Stimulated activated naive B cell treated with anti-CD40 and anti-IgM and Interleukin-4, amounts not matched to agents 10 μg/mL and 1 μg/mL and 100 μg/mL, for 72 hours (primary cell): ENCODE measurements at regions not wholly inside any gene's neighbourhood (a gene's known extent, or its start where the extent isn't known, plus 50 kb on each side); places are given as distances from the start of the nearest gene placed in this dataset.
A peak's percentile ranks its signal among the peaks of the same experiment; 100 is the strongest.

Source experiments
- ATAC-seq, 2 donors: fragments of 150-1000 bp; cut with Tn5 transposase; replicated peaks; 2 replicates each; pipeline ENCODE4 v1.10.0; 2021; ENCODE audit warnings: moderate library complexity in 1 of 2
- DNase-seq: peaks from one replicate; pipeline ENCODE4 v3.0.0; 2021
- H3K27ac Mint-ChIP-seq: one replicate; pipeline ENCODE4 v1.8.0; 2022; ENCODE audit warnings: mild to moderate bottlenecking, mixed read lengths
- H3K27me3 Mint-ChIP-seq, 2 donors: one replicate each; pipeline ENCODE4 v1.8.0; 2022; ENCODE audit warnings: mixed read lengths in 2 of 2
- H3K36me3 Mint-ChIP-seq, 2 donors: one replicate each; pipeline ENCODE4 v1.8.0; 2022; ENCODE audit warnings: mixed read lengths in 2 of 2, mild to moderate bottlenecking in 1 of 2
- H3K4me1 Mint-ChIP-seq, 2 donors: one replicate each; pipeline ENCODE4 v1.8.0; 2022; ENCODE audit warnings: mixed read lengths in 2 of 2, mild to moderate bottlenecking in 1 of 2
- H3K4me3 Mint-ChIP-seq, 2 donors: one replicate each; pipeline ENCODE4 v1.8.0; 2022; ENCODE audit warnings: mild to moderate bottlenecking in 2 of 2, mixed read lengths in 2 of 2, moderate library complexity in 1 of 2
- H3K9me3 Mint-ChIP-seq, 2 donors: one replicate each; pipeline ENCODE4 v1.8.0; 2022; ENCODE audit warnings: mixed read lengths in 2 of 2, mild to moderate bottlenecking in 1 of 2

- H3K27me3 Mint-ChIP-seq, result peaks cover 47 to 59% of the 10 kb centered on the region in 2 donors
- peaks cover 14 to 25% of the 10 kb centered on the region in 2 donors for H3K4me1 Mint-ChIP-seq
- no peak overlapping the region for H3K27ac Mint-ChIP-seq
- no peaks in the 10 kb centered on the region for H3K9me3 Mint-ChIP-seq
- no peak for DNase-seq
- H3K36me3 Mint-ChIP-seq, result no peaks in the 10 kb centered on the region
- ATAC-seq, result peak; percentile 72 to 76
- no peak overlapping the region for H3K4me3 Mint-ChIP-seq
Observed at GRCh38 chr20:1783245-1783644, 112.0 kb upstream of the SIRPA start.

GRCh38 chr20:1782181-1782580, 113.0 kb upstream of the SIRPA start:
- Mint-ChIP-seq H3K4me3 (no peak overlapping the region), H3K27ac (no peak overlapping the region), H3K4me1 (peaks cover 16 to 30% of the 10 kb centered on the region in 2 donors), H3K27me3 (peaks cover 42 to 49% of the 10 kb centered on the region in 2 donors), H3K36me3 (no peaks in the 10 kb centered on the region), H3K9me3 (no peaks in the 10 kb centered on the region)
- DNase-seq, result no peak
- no peak for ATAC-seq

- Mint-ChIP-seq H3K27ac (no peak overlapping the region), H3K27me3 (peaks cover 25 to 27% of the 10 kb centered on the region in 2 donors), H3K4me3 (no peak overlapping the region), H3K4me1 (peaks cover 17 to 30% of the 10 kb centered on the region in 2 donors), H3K9me3 (no peaks in the 10 kb centered on the region), H3K36me3 (peaks cover under 1% of the 10 kb centered on the region in 2 donors)
- ATAC-seq (no peak), DNase-seq (no peak)
Observed at GRCh38 chr20:1779567-1779966, 115.6 kb upstream of the SIRPA start.

GRCh38 chr20:1778338-1778737, 116.9 kb upstream of the SIRPA start:
- H3K27ac Mint-ChIP-seq, result no peak overlapping the region
- no peak for DNase-seq

GRCh38 chr20:1777476-1777820, 117.8 kb upstream of the SIRPA start:
- no peak overlapping the region for H3K27ac Mint-ChIP-seq
- DNase-seq (no peak), ATAC-seq (no peak)
- H3K9me3 Mint-ChIP-seq, result no peaks in the 10 kb centered on the region
- peaks cover 3 to 4% of the 10 kb centered on the region in 2 donors for H3K36me3 Mint-ChIP-seq
- peaks cover 16 to 20% of the 10 kb centered on the region in 2 donors for H3K27me3 Mint-ChIP-seq
- peak overlapping the region; percentile 87 to 88 for H3K4me3 Mint-ChIP-seq
- peaks cover 13 to 21% of the 10 kb centered on the region in 2 donors for H3K4me1 Mint-ChIP-seq

More at GRCh38 chr20:1778338-1778737, 116.9 kb upstream of the SIRPA start:
- Mint-ChIP-seq H3K9me3 (no peaks in the 10 kb centered on the region), H3K36me3 (peaks cover 3 to 4% of the 10 kb centered on the region in 2 donors), H3K4me1 (peaks cover 16 to 28% of the 10 kb centered on the region in 2 donors), H3K4me3 (no peak overlapping the region), H3K27me3 (peaks cover 19 to 20% of the 10 kb centered on the region in 2 donors)
- no peak for ATAC-seq

GRCh38 chr20:1776681-1777475, 118.3 kb upstream of the SIRPA start:
- Mint-ChIP-seq H3K4me3 (peak overlapping the region; percentile 87 to 88), H3K27me3 (peaks cover 15 to 20% of the 10 kb centered on the region in 2 donors)

GRCh38 chr20:1775117-1775516, 117.5 kb upstream of the SIRPG start:
- no peak for ATAC-seq
- peaks cover 3 to 4% of the 10 kb centered on the region in 2 donors for H3K36me3 Mint-ChIP-seq
- DNase-seq, result no peak
- H3K27me3 Mint-ChIP-seq, result peaks cover 3 to 7% of the 10 kb centered on the region in 2 donors
- H3K27ac Mint-ChIP-seq, result no peak overlapping the region
- no peak overlapping the region for H3K4me3 Mint-ChIP-seq
- no peaks in the 10 kb centered on the region for H3K9me3 Mint-ChIP-seq
- peaks cover 13 to 21% of the 10 kb centered on the region in 2 donors for H3K4me1 Mint-ChIP-seq

More at GRCh38 chr20:1776681-1777475, 118.3 kb upstream of the SIRPA start:
- ATAC-seq (peak; percentile 92 to 95), DNase-seq (peak; percentile 77)
- Mint-ChIP-seq H3K27ac (peak overlapping the region; percentile 82), H3K36me3 (peaks cover 3 to 4% of the 10 kb centered on the region in 2 donors), H3K4me1 (peaks cover 13 to 21% of the 10 kb centered on the region in 2 donors), H3K9me3 (no peaks in the 10 kb centered on the region)

- H3K27me3 Mint-ChIP-seq, result peaks cover 0 to 3% of the 10 kb centered on the region in 2 donors
- H3K4me1 Mint-ChIP-seq, result peaks cover 13 to 21% of the 10 kb centered on the region in 2 donors
- ATAC-seq, result no peak
- no peak for DNase-seq
- peaks cover 3 to 4% of the 10 kb centered on the region in 2 donors for H3K36me3 Mint-ChIP-seq
- H3K9me3 Mint-ChIP-seq, result no peaks in the 10 kb centered on the region
- H3K4me3 Mint-ChIP-seq, result no peak overlapping the region
- no peak overlapping the region for H3K27ac Mint-ChIP-seq
Observed at GRCh38 chr20:1774479-1774878, 116.9 kb upstream of the SIRPG start.

GRCh38 chr20:1773816-1774215, 116.2 kb upstream of the SIRPG start:
- H3K4me1 Mint-ChIP-seq, result peaks cover 13 to 21% of the 10 kb centered on the region in 2 donors
- H3K9me3 Mint-ChIP-seq, result no peaks in the 10 kb centered on the region
- H3K27ac Mint-ChIP-seq, result no peak overlapping the region
- H3K4me3 Mint-ChIP-seq, result no peak overlapping the region
- ATAC-seq (no peak), DNase-seq (no peak)
- peaks cover 0 to 3% of the 10 kb centered on the region in 2 donors for H3K27me3 Mint-ChIP-seq
- H3K36me3 Mint-ChIP-seq, result peaks cover 3 to 4% of the 10 kb centered on the region in 2 donors

- Mint-ChIP-seq H3K9me3 (no peaks in the 10 kb centered on the region), H3K36me3 (peaks cover 2 to 3% of the 10 kb centered on the region in 2 donors), H3K4me3 (no peak overlapping the region), H3K27me3 (no peaks in the 10 kb centered on the region), H3K27ac (no peak overlapping the region), H3K4me1 (peaks cover 0 to under 1% of the 10 kb centered on the region in 2 donors)
- no peak for ATAC-seq
- DNase-seq, result no peak
Observed at GRCh38 chr20:1769491-1769890, 111.9 kb upstream of the SIRPG start.

GRCh38 chr20:1766731-1767130, 109.2 kb upstream of the SIRPG start:
- Mint-ChIP-seq H3K9me3 (no peaks in the 10 kb centered on the region), H3K4me1 (peaks cover 0 to 3% of the 10 kb centered on the region in 2 donors), H3K27ac (no peak overlapping the region), H3K27me3 (no peaks in the 10 kb centered on the region), H3K4me3 (no peak overlapping the region), H3K36me3 (no peaks in the 10 kb centered on the region)
- no peak for ATAC-seq
- no peak for DNase-seq

- peaks cover 0 to 3% of the 10 kb centered on the region in 2 donors for H3K4me1 Mint-ChIP-seq
- peaks cover 0 to 6% of the 10 kb centered on the region in 2 donors for H3K27me3 Mint-ChIP-seq
- H3K27ac Mint-ChIP-seq, result no peak overlapping the region
- peak; percentile 60 for DNase-seq
- peak; percentile 91 to 99 for ATAC-seq
- H3K4me3 Mint-ChIP-seq, result no peak overlapping the region
- no peaks in the 10 kb centered on the region for H3K9me3 Mint-ChIP-seq
- no peaks in the 10 kb centered on the region for H3K36me3 Mint-ChIP-seq
Observed at GRCh38 chr20:1764136-1765033, 106.8 kb upstream of the SIRPG start.

GRCh38 chr20:1761598-1761997, 104.0 kb upstream of the SIRPG start:
- Mint-ChIP-seq H3K4me1 (peaks cover 0 to 3% of the 10 kb centered on the region in 2 donors), H3K9me3 (no peaks in the 10 kb centered on the region), H3K27ac (peak overlapping the region; percentile 17)

GRCh38 chr20:1761116-1761515, 103.5 kb upstream of the SIRPG start:
- DNase-seq, result no peak
- Mint-ChIP-seq H3K27me3 (peaks cover 0 to 6% of the 10 kb centered on the region in 2 donors), H3K4me3 (no peak overlapping the region), H3K4me1 (peaks cover 0 to 3% of the 10 kb centered on the region in 2 donors), H3K36me3 (no peaks in the 10 kb centered on the region), H3K27ac (no peak overlapping the region), H3K9me3 (no peaks in the 10 kb centered on the region)
- no peak for ATAC-seq

More at GRCh38 chr20:1761598-1761997, 104.0 kb upstream of the SIRPG start:
- DNase-seq (no peak), ATAC-seq (no peak)
- H3K4me3 Mint-ChIP-seq, result no peak overlapping the region
- H3K36me3 Mint-ChIP-seq, result no peaks in the 10 kb centered on the region
- H3K27me3 Mint-ChIP-seq, result peaks cover 0 to 6% of the 10 kb centered on the region in 2 donors
